B cell (primary cell): ENCODE measurements at regions not wholly inside any gene's neighbourhood (a gene's known extent, or its start where the extent isn't known, plus 50 kb on each side); places are given as distances from the start of the nearest gene placed in this dataset.

Experiments used
- ATAC-seq: fragments of 200-7000 bp; cut with Tn5 transposase; one replicate; pipeline ENCODE4 v1.10.0; 2021; ENCODE audit warnings: low read depth, mild to moderate bottlenecking, moderate number of reproducible peaks, moderate library complexity
- CTCF ChIA-PET: fragments of 350-600 bp; sonication (Branson Sonifier 250); formaldehyde crosslinking; loops from one replicate; lab custom pipeline; 2021; ENCODE audit warnings: antibody characterized with exemption, inconsistent platforms; lab: Charles Lee
- POLR2A ChIA-PET: fragments of 350-600 bp; sonication (Branson Sonifier 250); formaldehyde crosslinking; loops from one replicate; lab custom pipeline; 2021; ENCODE audit warnings: antibody characterized with exemption; lab: Charles Lee
- DNase-seq: peaks from one replicate; pipeline ENCODE4 v3.0.0; 2013
- H2AFZ ChIP-seq: 2 replicates; pipeline ENCODE4 v1.6.1; 2012; ENCODE audit warnings: mild to moderate bottlenecking, low read depth, low read length; ENCODE audit not compliant: insufficient read depth, poor library complexity, severe bottlenecking
- H3K27ac ChIP-seq, 2 donors: 1 replicate in 1 of 2; 2 replicates in 1 of 2; pipeline ENCODE4 v1.5.1; 2012 to 2013; ENCODE audit warnings: low read length in 2 of 2, mild to moderate bottlenecking in 2 of 2, moderate library complexity in 1 of 2
- H3K27me3 ChIP-seq, 4 experiments: fragments of 200-600 bp in 1 of 4; sonication (generic) in 1 of 4; replicated peaks in 1 of 4; 1 replicate in 2 of 4; 2 replicates in 2 of 4; pipeline versions ENCODE4 v1.6.1 to v1.7.0; 2013 to 2016; ENCODE audit warnings: low read length in 3 of 4, mild to moderate bottlenecking in 2 of 4, mixed read lengths in 1 of 4, moderate library complexity in 1 of 4; ENCODE audit not compliant: insufficient read depth in 4 of 4, control insufficient read depth in 3 of 4; ENCODE audit errors: control extremely low read depth in 1 of 4
- H3K36me3 ChIP-seq, 2 experiments: replicated peaks in 1 of 2; 1 replicate in 1 of 2; 2 replicates in 1 of 2; pipeline versions ENCODE4 v1.6.1 to v1.7.1; 2013; ENCODE audit warnings: low read length in 1 of 2; ENCODE audit not compliant: insufficient read depth in 2 of 2, control insufficient read depth in 1 of 2; ENCODE audit errors: control extremely low read depth in 1 of 2, extremely low read depth in 1 of 2
- H3K4me1 ChIP-seq, 2 donors: fragments of 200-600 bp in 1 of 2; sonication (generic) in 1 of 2; 1 replicate in 1 of 2; 2 replicates in 1 of 2; pipeline versions ENCODE4 v1.5.1 to v1.6.1; 2013 to 2017; ENCODE audit warnings: low read length in 2 of 2; ENCODE audit not compliant: control insufficient read depth in 2 of 2, insufficient read depth in 2 of 2
- H3K4me2 ChIP-seq: replicated peaks from 2 replicates; pipeline ENCODE3; 2012; ENCODE audit warnings: mild to moderate bottlenecking, low read depth, low read length; ENCODE audit not compliant: poor library complexity, severe bottlenecking
- H3K4me3 ChIP-seq, 5 experiments: fragments of 200-600 bp in 1 of 5; sonication (generic) in 1 of 5; 1 replicate in 3 of 5; 2 replicates in 2 of 5; pipeline versions ENCODE4 v1.5.1 to v1.7.0; 2011 to 2016; ENCODE audit warnings: low read length in 4 of 5, mild to moderate bottlenecking in 4 of 5, low read depth in 2 of 5, control low read depth in 1 of 5, moderate library complexity in 1 of 5; ENCODE audit not compliant: insufficient read depth in 1 of 5; ENCODE audit errors: control extremely low read depth in 1 of 5, extremely low read depth in 1 of 5
- H3K79me2 ChIP-seq: fragments of 200-600 bp; sonication (generic); one replicate; pipeline ENCODE4 v1.6.0; 2016; ENCODE audit warnings: low read length; ENCODE audit not compliant: control insufficient read depth, insufficient read depth
- H3K9ac ChIP-seq: fragments of 200-600 bp; sonication (generic); 2 replicates; pipeline ENCODE4 v1.6.1; 2017; ENCODE audit warnings: mild to moderate bottlenecking, low read length, moderate library complexity
- H3K9me3 ChIP-seq, 3 donors: one replicate each; pipeline versions ENCODE4 v1.6.1 to v1.7.1; 2013; ENCODE audit warnings: low read length in 2 of 3; ENCODE audit not compliant: control insufficient read depth in 2 of 3, insufficient read depth in 1 of 3; ENCODE audit errors: control extremely low read depth in 1 of 3
- H4K20me1 ChIP-seq: 2 replicates; pipeline ENCODE4 v1.6.0; 2012; ENCODE audit warnings: mild to moderate bottlenecking, low read length; ENCODE audit not compliant: insufficient read depth, control insufficient read depth, poor library complexity, severe bottlenecking
- H3K27ac Mint-ChIP-seq: one replicate; pipeline ENCODE4 v1.8.0; 2021; ENCODE audit warnings: mixed read lengths
- H3K27me3 Mint-ChIP-seq: one replicate; pipeline ENCODE4 v1.8.0; 2021; ENCODE audit warnings: mixed read lengths
- H3K4me1 Mint-ChIP-seq: one replicate; pipeline ENCODE4 v1.8.0; 2021; ENCODE audit warnings: mixed read lengths
- H3K4me3 Mint-ChIP-seq: one replicate; pipeline ENCODE4 v1.8.0; 2021; ENCODE audit warnings: mixed read lengths
- H3K9me3 Mint-ChIP-seq: one replicate; pipeline ENCODE4 v1.8.0; 2022; ENCODE audit warnings: mixed read lengths; ENCODE audit not compliant: insufficient read depth
- EZH2 ChIP-seq: IDR thresholded peaks from 2 replicates; pipeline ENCODE4 v1.6.1; 2012; ENCODE audit warnings: borderline replicate concordance, low read depth, mild to moderate bottlenecking, moderate library complexity, low read length; ENCODE audit not compliant: insufficient read depth, poor library complexity, severe bottlenecking
- WGBS: methylation state at CpG from one replicate; pipeline ENCODE4 v1.1.5; 2013; ENCODE audit warnings: missing lambda C conversion rate; ENCODE audit not compliant: insufficient coverage; 5-methylcytosine and 5-hydroxymethylcytosine counted together
- intact Hi-C: fragments of 100-400 bp; cut with micrococcal nuclease; formaldehyde crosslinking; loops from one replicate; pipeline ENCODE4 v1.10.0; 2022
- TF ChIP-seq, protein P1 (sequence below): fragments of 200-600 bp; IDR thresholded peaks from one replicate; pipeline ENCODE4 v1.8.0; 2022; ENCODE audit warnings: antibody characterized with exemption, mild to moderate bottlenecking

GRCh38 chr2:157930728-157931127, 54.6 kb upstream of the ACVR1 start:
- Histone ChIP-seq H3K9ac (no peak overlapping the region), H2AFZ (no peak overlapping the region), H4K20me1 (no peaks in the 10 kb centered on the region), H3K4me2 (no peak overlapping the region), H3K4me1 (no peaks in the 10 kb centered on the region), H3K36me3 (no peaks in the 10 kb centered on the region), H3K27ac (no peak overlapping the region), H3K27me3 (no peaks in the 10 kb centered on the region), H3K79me2 (no peaks in the 10 kb centered on the region), H3K4me3 (no peak overlapping the region), H3K9me3 (no peaks in the 10 kb centered on the region)
- Mint-ChIP-seq H3K4me3 (no peak overlapping the region), H3K9me3 (no peaks in the 10 kb centered on the region), H3K4me1 (no peaks in the 10 kb centered on the region), H3K27me3 (peaks cover 12% of the 10 kb centered on the region), H3K27ac (no peak overlapping the region)
- no peak for ATAC-seq
- no CpG with 5 or more reads among the region's 2 CpGs for WGBS
- no peak for DNase-seq
- intact Hi-C loops: no loop called here
- ChIA-PET POLR2A (no interaction called here), CTCF (no interaction called here)
- TF ChIP-seq EZH2: no peak

DNA sequence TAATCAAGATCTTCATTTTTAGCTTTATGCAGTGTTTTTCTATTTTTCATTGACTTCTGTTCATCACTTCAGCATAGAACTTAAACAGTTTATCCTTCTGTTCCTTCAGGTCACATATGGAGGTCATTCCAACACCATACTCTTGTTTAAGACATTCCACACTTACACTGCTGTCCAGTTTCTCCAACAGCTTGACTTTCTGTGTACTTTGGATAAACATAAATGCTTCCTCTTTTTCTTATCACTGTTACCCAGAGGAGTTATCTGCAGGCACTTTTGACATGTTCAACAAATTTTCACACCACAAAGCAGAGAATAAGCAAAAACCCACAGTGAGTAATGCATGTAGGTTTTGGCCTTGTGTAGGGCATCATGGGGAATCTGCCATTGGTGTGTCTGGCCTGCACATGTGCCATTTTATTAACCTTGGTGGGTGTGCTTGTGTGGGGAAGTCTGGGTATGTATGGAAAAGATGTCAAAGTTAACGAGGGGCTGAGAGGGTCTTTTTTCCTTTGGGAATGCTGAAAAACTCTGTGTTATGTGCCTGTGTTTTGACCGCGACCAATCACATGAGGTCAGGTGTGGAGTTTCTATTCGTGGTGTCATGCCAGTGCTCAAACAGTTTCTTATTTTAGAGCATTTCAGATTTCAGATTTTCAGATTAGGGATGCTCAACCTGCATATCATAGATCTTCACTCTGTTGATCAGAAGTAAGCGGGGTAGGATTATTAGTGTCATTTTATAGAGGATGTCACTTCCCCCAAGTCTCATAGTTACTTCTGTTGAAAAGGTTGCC, 53.9 kb upstream of the ACVR1 start:
- Histone ChIP-seq H3K4me1 (no peaks in the 10 kb centered on the region), H3K79me2 (no peaks in the 10 kb centered on the region), H3K4me2 (no peak overlapping the region), H3K4me3 (no peak overlapping the region), H3K27me3 (no peaks in the 10 kb centered on the region), H3K27ac (no peak overlapping the region), H2AFZ (no peak overlapping the region), H3K9me3 (no peaks in the 10 kb centered on the region), H4K20me1 (no peaks in the 10 kb centered on the region), H3K36me3 (no peaks in the 10 kb centered on the region), H3K9ac (no peak overlapping the region)
- WGBS: 0% methylated on average over 1 of the region's 5 CpGs
- Mint-ChIP-seq H3K27me3 (peaks cover 16% of the 10 kb centered on the region), H3K4me1 (no peaks in the 10 kb centered on the region), H3K4me3 (no peak overlapping the region), H3K27ac (no peak overlapping the region), H3K9me3 (no peaks in the 10 kb centered on the region)
- intact Hi-C loops: no loop called here
- ChIA-PET POLR2A (no interaction called here), CTCF (no interaction called here)
- no peak for DNase-seq
- no peak for TF ChIP-seq EZH2
- TF ChIP-seq, protein P1, sequence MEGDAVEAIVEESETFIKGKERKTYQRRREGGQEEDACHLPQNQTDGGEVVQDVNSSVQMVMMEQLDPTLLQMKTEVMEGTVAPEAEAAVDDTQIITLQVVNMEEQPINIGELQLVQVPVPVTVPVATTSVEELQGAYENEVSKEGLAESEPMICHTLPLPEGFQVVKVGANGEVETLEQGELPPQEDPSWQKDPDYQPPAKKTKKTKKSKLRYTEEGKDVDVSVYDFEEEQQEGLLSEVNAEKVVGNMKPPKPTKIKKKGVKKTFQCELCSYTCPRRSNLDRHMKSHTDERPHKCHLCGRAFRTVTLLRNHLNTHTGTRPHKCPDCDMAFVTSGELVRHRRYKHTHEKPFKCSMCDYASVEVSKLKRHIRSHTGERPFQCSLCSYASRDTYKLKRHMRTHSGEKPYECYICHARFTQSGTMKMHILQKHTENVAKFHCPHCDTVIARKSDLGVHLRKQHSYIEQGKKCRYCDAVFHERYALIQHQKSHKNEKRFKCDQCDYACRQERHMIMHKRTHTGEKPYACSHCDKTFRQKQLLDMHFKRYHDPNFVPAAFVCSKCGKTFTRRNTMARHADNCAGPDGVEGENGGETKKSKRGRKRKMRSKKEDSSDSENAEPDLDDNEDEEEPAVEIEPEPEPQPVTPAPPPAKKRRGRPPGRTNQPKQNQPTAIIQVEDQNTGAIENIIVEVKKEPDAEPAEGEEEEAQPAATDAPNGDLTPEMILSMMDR: no peak
- ATAC-seq: no peak
